Retinal pigment epithelial cell (primary cell): ENCODE measurements at regions not wholly inside any gene's neighbourhood (a gene's known extent, or its start where the extent isn't known, plus 50 kb on each side); places are given as distances from the start of the nearest gene placed in this dataset.

Source experiments
- DNase-seq: peaks from one replicate; pipeline ENCODE4 v3.0.0-alpha.2; 2010; ENCODE audit warnings: low read depth
- H3K4me3 ChIP-seq: 2 replicates; pipeline ENCODE4 v1.5.1; 2011; ENCODE audit warnings: mild to moderate bottlenecking, low read length, control low read depth, moderate library complexity
- TF ChIP-seq, protein P1 (sequence below): conservative IDR thresholded peaks from 2 replicates; pipeline ENCODE4 v1.5.1; 2011; ENCODE audit warnings: low read depth, low read length, control low read depth, inconsistent platforms

DNA sequence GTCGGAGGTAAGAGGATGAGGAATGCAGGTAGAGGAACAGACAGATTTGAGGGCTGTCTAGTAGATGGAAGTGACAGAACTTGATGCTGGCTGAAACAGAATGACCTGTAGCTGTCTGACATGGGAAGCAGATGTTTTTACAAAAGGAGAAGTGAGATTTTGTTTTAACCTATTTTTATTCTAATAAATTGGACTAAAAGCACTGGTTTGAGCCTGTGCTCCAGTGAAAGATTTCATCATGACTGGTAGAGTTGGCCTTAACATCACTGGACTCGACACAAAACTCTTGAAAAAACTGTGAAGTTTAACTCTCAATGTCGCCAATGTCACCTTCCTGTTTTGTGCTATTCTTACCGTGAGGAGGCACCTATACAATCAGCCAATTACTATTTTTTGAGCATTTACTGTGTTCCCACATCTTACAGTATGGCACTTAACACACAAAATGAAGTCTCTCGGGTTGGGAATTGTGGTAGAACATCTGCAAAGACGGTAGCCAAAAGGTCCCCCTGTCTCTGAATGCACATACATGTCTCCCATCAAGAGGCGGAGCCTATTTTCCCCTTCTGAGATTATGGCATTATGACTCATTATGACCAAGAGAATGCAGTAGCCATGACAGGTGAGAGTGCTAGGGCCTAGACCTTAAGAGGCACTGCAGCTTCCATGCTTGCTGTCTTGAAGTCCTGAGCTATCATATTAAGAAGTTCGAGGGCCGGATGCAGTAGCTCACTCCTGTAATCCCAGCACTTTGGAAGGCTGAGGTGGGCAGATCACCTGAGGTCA lies 93.2 kb downstream of the FOXF2 start:
- TF ChIP-seq, protein P1, sequence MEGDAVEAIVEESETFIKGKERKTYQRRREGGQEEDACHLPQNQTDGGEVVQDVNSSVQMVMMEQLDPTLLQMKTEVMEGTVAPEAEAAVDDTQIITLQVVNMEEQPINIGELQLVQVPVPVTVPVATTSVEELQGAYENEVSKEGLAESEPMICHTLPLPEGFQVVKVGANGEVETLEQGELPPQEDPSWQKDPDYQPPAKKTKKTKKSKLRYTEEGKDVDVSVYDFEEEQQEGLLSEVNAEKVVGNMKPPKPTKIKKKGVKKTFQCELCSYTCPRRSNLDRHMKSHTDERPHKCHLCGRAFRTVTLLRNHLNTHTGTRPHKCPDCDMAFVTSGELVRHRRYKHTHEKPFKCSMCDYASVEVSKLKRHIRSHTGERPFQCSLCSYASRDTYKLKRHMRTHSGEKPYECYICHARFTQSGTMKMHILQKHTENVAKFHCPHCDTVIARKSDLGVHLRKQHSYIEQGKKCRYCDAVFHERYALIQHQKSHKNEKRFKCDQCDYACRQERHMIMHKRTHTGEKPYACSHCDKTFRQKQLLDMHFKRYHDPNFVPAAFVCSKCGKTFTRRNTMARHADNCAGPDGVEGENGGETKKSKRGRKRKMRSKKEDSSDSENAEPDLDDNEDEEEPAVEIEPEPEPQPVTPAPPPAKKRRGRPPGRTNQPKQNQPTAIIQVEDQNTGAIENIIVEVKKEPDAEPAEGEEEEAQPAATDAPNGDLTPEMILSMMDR: no peak
- no peak for DNase-seq
- no peak overlapping the region for H3K4me3 ChIP-seq

DNA sequence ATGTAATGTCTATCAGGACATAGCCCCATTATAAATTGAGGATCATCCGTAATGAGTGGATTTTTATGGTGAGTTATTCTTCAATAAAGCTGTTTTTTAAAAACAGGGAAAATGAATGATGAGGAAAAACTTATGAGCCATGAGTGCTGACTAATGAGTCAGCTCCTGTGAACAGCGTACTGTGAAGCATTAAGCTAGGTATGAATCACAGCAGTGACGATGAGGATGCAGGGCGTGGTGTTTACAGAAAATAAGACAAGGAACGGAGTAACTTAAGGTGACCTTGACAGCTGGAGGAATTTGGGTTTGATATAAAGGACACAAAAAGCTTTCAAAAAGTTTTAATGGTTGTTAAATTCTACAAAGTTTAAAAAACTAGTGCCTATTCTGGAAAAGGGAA lies 96.3 kb downstream of the FOXF2 start:
- H3K4me3 ChIP-seq: no peak overlapping the region
- TF ChIP-seq, protein P1: no peak
- DNase-seq: peak; percentile 87

DNA sequence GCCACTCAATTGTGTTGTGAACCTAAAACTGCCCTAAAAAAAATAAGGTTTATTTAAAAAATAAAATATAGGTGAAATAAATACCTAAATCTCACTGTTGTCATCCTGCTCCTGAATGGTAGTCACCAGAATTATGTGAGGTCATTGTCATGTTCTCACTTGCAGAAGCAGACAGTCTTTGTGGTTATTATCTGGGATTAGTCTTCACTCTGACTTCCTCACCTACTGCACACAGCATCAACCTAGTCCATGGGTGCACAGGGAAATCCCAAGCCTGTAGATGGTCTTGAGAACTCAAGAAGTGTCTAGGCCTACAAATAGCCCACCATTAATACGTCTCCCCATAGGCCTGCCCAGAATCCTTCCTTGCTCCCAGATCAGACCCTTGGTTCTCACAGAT lies 97.0 kb downstream of the FOXF2 start:
- no peak overlapping the region for H3K4me3 ChIP-seq
- no peak for DNase-seq
- TF ChIP-seq, protein P1: no peak

DNA sequence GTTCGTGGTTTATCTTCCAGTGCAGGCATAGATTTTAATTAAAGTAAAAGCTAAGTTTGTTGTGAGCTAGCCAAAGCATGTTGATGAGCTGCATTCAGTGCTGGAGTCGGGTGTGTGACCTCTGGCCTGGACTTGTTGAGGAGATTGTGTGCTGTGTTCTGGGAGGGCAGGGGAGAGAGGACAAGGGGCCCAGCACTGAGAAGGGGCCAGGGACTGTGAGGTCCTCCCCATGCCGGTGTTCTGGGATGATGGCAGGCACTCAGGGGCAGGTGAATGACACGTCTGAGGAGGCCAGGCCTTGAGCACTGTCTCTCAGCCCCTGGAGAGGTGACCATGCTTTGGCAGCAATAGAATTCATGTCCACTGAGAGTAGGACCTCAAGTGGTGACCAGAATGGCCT lies 97.9 kb downstream of the FOXF2 start:
- no peak for DNase-seq
- TF ChIP-seq, protein P1: no peak
- H3K4me3 ChIP-seq: no peak overlapping the region

DNA sequence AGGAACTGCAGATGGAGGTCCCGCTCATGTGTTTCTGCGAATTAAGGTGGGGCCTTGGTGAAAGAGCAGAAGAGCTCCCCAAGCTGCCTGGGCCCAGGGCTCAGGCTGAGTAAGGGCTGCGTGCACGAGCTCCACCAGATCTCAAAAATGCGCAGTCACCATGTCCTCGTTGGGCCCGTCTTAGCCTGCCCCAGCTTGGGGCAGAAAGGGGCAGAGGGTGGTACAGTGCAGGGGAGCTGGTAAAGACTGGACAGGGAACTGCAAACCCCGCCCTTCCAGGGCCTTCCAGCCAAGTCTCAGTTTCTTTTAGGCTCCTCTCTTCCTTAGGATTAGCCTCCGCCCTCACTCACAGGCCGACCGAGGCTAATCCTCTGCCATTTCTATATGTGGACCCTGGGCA lies 101.6 kb downstream of the FOXF2 start:
- TF ChIP-seq, protein P1: no peak
- no peak overlapping the region for H3K4me3 ChIP-seq
- DNase-seq: no peak

DNA sequence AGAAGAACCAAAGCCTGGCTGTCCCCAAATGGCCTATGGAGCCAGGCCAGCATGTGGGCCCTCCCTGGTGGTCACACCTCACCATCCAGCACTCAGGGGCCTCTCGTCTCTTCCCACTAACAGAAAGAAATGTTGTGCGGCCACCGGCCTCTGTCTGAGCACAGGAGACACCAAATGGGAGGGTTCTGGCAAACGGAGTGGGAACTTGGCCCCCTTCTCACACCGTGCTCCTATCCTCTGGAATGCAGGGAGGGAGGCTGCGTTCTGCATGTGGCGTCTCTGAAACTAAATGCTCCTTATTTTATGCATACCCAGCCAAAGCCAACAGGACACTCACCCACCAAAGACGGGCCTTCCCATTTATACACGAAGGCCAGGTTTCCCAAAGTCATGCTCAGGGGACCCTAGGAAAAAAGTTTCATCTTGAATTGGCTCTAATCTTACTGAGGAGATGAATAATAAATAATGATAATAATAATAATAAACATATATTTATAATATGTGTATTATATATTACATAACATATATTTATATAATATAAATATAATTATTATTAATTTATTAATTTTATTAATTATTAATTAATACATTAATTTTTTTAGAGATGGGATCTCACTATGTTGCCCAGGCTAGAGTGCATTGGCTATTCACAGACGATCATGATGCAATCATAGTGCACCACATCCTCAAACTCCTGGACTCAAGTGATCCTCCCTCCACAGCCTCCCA lies 102.4 kb downstream of the FOXF2 start:
- TF ChIP-seq, protein P1: no peak
- no peak for DNase-seq
- no peak overlapping the region for H3K4me3 ChIP-seq

DNA sequence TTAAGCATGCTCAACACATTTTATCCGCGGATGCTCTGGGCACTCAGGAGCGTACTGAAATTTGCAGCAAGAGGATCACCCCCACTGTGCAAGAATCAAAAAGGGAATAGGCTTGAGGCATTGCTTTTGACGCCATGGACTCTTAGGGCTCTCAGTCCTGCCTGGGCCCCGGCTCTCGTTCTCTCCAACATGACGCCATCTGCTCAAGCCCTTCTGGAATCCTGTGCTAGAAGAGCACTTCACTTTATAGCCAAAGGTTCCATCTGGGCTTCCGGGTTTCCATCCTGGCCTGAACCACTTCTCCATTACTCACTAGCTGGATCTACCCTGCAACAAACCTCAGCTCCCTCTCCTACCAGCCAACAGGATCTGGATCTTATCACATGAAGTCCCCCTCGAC lies 105.3 kb downstream of the FOXF2 start:
- DNase-seq: no peak
- H3K4me3 ChIP-seq: no peak overlapping the region
- TF ChIP-seq, protein P1: no peak
